ENCODE measurements at regions not wholly inside any gene's neighbourhood (a gene's known extent, or its start where the extent isn't known, plus 50 kb on each side); places are given as distances from the start of the nearest gene placed in this dataset.

GRCh38 chr11:131065435-131066413 lies 149.4 kb upstream of the SNX19 start:
- BruUV-seq (replicated peaks) = no TSS peak
- Histone ChIP-seq H3K36me3 (ENCODE audit: control insufficient read depth in 2 of 2, insufficient read depth in 2 of 2, low read length in 1 of 2) (no peaks in the 10 kb centered on the region), H3K4me1 (ENCODE audit: control insufficient read depth, insufficient read depth, low read length) (no peaks in the 10 kb centered on the region), H3K9ac (ENCODE audit: control insufficient read depth, insufficient read depth, low read length) (no peak overlapping the region), H4K20me1 (ENCODE audit: control insufficient read depth, insufficient read depth) (no peaks in the 10 kb centered on the region), H3K27ac (ENCODE audit: control insufficient read depth, insufficient read depth) (no peak overlapping the region), H2AFZ (ENCODE audit: control insufficient read depth, low read depth, low read length) (no peak overlapping the region), H3K9me3 (replicated peaks; ENCODE audit: control insufficient read depth, insufficient read depth, low read length) (no peaks in the 10 kb centered on the region), H3K27me3 (replicated peaks in 1 of 2; ENCODE audit: control insufficient read depth in 2 of 2, insufficient read depth in 2 of 2, low read length in 1 of 2) (peaks cover 0 to 6% of the 10 kb centered on the region in 2 experiments; a peak in 1 of 4 replicates), H3K4me3 (no peak overlapping the region), H3K4me2 (ENCODE audit: control insufficient read depth, insufficient read depth) (no peak overlapping the region), H3K79me2 (ENCODE audit: control insufficient read depth, insufficient read depth, low read length) (no peaks in the 10 kb centered on the region)
- intact Hi-C loops (cut with micrococcal nuclease; ENCODE audit: unreplicated experiment) = no loop called here
- ChIA-PET CTCF (interaction anchor here (0.7 to 5.3 kb wide), 24 partner anchors 10 to 608 kb away, joined by 3 to 68 read pairs (median 4); no protein-coding TSS in a partner anchor), POLR2A (interaction anchor here (0.7 to 1.1 kb wide), 2 partner anchors 14 to 207 kb away, joined by 3 to 4 read pairs; no protein-coding TSS in a partner anchor), SMC1A (ENCODE audit: uncharacterized antibody, unreplicated experiment) (interaction anchor here (0.6 to 5.1 kb wide), 21 partner anchors 14 to 1767 kb away, joined by 3 to 47 read pairs (median 4); no protein-coding TSS in a partner anchor), RAD21 (ENCODE audit: unreplicated experiment) (interaction anchor here (1.1 to 3.3 kb wide), 10 partner anchors 26 to 609 kb away, joined by 3 to 41 read pairs (median 7); no protein-coding TSS in a partner anchor)
- in situ Hi-C loops (cut with MboI) = loop anchor here (5.0 kb wide), 1 partner anchor 447 kb away; no protein-coding TSS in a partner anchor
- WGBS (ENCODE audit: insufficient coverage, insufficient replicate concordance, low lambda C conversion rate, missing lambda C conversion rate) = 11% methylated on average over 13 of the region's 13 CpGs
- no peak for DNase-seq (ENCODE audit: low read depth, low spot score)
- TF ChIP-seq, protein P1, sequence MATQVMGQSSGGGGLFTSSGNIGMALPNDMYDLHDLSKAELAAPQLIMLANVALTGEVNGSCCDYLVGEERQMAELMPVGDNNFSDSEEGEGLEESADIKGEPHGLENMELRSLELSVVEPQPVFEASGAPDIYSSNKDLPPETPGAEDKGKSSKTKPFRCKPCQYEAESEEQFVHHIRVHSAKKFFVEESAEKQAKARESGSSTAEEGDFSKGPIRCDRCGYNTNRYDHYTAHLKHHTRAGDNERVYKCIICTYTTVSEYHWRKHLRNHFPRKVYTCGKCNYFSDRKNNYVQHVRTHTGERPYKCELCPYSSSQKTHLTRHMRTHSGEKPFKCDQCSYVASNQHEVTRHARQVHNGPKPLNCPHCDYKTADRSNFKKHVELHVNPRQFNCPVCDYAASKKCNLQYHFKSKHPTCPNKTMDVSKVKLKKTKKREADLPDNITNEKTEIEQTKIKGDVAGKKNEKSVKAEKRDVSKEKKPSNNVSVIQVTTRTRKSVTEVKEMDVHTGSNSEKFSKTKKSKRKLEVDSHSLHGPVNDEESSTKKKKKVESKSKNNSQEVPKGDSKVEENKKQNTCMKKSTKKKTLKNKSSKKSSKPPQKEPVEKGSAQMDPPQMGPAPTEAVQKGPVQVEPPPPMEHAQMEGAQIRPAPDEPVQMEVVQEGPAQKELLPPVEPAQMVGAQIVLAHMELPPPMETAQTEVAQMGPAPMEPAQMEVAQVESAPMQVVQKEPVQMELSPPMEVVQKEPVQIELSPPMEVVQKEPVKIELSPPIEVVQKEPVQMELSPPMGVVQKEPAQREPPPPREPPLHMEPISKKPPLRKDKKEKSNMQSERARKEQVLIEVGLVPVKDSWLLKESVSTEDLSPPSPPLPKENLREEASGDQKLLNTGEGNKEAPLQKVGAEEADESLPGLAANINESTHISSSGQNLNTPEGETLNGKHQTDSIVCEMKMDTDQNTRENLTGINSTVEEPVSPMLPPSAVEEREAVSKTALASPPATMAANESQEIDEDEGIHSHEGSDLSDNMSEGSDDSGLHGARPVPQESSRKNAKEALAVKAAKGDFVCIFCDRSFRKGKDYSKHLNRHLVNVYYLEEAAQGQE (IDR thresholded peaks at IDR 0.05; ENCODE audit: low read depth, low read length) = peak; percentile 30; the same call in 1 of the 2 replicates
- TF ChIP-seq, protein P2, sequence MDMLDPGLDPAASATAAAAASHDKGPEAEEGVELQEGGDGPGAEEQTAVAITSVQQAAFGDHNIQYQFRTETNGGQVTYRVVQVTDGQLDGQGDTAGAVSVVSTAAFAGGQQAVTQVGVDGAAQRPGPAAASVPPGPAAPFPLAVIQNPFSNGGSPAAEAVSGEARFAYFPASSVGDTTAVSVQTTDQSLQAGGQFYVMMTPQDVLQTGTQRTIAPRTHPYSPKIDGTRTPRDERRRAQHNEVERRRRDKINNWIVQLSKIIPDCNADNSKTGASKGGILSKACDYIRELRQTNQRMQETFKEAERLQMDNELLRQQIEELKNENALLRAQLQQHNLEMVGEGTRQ (IDR thresholded peaks at IDR 0.05; ENCODE audit: borderline replicate concordance, low read depth, low read length) = no peak
- no peak for ATAC-seq
- no peak for FAIRE-seq

Measured in GM12878 (cell line).